MM.1S (cell line): ENCODE measurements at regions not wholly inside any gene's neighbourhood (a gene's known extent, or its start where the extent isn't known, plus 50 kb on each side); places are given as distances from the start of the nearest gene placed in this dataset.

ENCODE experiments used
- CTCF ChIP-seq: fragments of 300-600 bp; sonication (generic); IDR thresholded peaks from 2 replicates; pipeline ENCODE4 v1.5.1; 2016; ENCODE audit warnings: antibody characterized with exemption, low read length, mixed read lengths
- EZH2 ChIP-seq: fragments of 300-600 bp; sonication (generic); optimal IDR thresholded peaks from 2 replicates; pipeline ENCODE3; 2017; ENCODE audit warnings: low read depth, mild to moderate bottlenecking, antibody characterized with exemption, low read length, mixed read lengths
- EZH2phosphoT487 ChIP-seq: fragments of 300-600 bp; sonication (generic); IDR thresholded peaks from 2 replicates; pipeline ENCODE4 v1.6.1; 2018; ENCODE audit warnings: antibody characterized with exemption, low read length

- TF ChIP-seq CTCF (no peak), EZH2 (no peak), EZH2phosphoT487 (no peak)
Measured at GRCh38 chr18:59075923-59076322, 63.8 kb upstream of the SEC11C start.
